H1 (cell line): ENCODE measurements at regions not wholly inside any gene's neighbourhood (a gene's known extent, or its start where the extent isn't known, plus 50 kb on each side); places are given as distances from the start of the nearest gene placed in this dataset.

Experiments
- CREB1 ChIP-seq: IDR thresholded peaks from 2 replicates; pipeline ENCODE4 v1.6.1; 2012; ENCODE audit warnings: inconsistent platforms
- EP300 ChIP-seq, 2 experiments: IDR thresholded peaks; 1 replicate in 1 of 2; 2 replicates in 1 of 2; pipeline ENCODE4 v1.6.1; 2011 to 2012; ENCODE audit warnings: low read depth in 2 of 2, low read length in 2 of 2, mild to moderate bottlenecking in 2 of 2, borderline replicate concordance in 1 of 2, inconsistent platforms in 1 of 2, moderate library complexity in 1 of 2
- POLR2AphosphoS5 ChIP-seq: IDR thresholded peaks from 2 replicates; pipeline ENCODE4 v1.6.1; 2011; ENCODE audit warnings: low read depth, low read length
- SP4 ChIP-seq: IDR thresholded peaks from 2 replicates; pipeline ENCODE4 v1.6.1; 2012; ENCODE audit warnings: low read length, inconsistent platforms
- TEAD4 ChIP-seq: IDR thresholded peaks from 2 replicates; pipeline ENCODE4 v1.6.1; 2012; ENCODE audit warnings: low read depth, low read length, inconsistent platforms, mixed read lengths
- ZNF274 ChIP-seq: IDR thresholded peaks from 2 replicates; pipeline ENCODE4 v1.7.0; 2012; ENCODE audit warnings: low read length, borderline replicate concordance; ENCODE audit errors: extremely low read depth
- TF ChIP-seq, protein P1 (sequence below), 3 experiments: IDR thresholded peaks; 1 replicate in 2 of 3; 2 replicates in 1 of 3; pipeline versions ENCODE4 v1.5.1 to v1.6.1; 2011; ENCODE audit warnings: low read length in 3 of 3, mild to moderate bottlenecking in 3 of 3, inconsistent platforms in 2 of 3, low read depth in 1 of 3, moderate library complexity in 1 of 3; ENCODE audit not compliant: insufficient read depth in 1 of 3; ENCODE audit errors: control extremely low read depth in 1 of 3
- TF ChIP-seq, protein P2 (sequence below): IDR thresholded peaks from 2 replicates; pipeline ENCODE4 v1.6.1; 2012; ENCODE audit warnings: inconsistent platforms

GRCh38 chr1:208743361-208743760 is 499.2 kb upstream of the PLXNA2 start:
- TF ChIP-seq POLR2AphosphoS5 (no peak), TEAD4 (no peak), EP300 (IDR thresholded peaks at IDR 0.05; ENCODE audit: borderline replicate concordance in 1 of 2, low read depth in 2 of 2, low read length in 2 of 2) (no peak), SP4 (no peak), CREB1 (no peak), ZNF274 (no peak)
- TF ChIP-seq, protein P1, sequence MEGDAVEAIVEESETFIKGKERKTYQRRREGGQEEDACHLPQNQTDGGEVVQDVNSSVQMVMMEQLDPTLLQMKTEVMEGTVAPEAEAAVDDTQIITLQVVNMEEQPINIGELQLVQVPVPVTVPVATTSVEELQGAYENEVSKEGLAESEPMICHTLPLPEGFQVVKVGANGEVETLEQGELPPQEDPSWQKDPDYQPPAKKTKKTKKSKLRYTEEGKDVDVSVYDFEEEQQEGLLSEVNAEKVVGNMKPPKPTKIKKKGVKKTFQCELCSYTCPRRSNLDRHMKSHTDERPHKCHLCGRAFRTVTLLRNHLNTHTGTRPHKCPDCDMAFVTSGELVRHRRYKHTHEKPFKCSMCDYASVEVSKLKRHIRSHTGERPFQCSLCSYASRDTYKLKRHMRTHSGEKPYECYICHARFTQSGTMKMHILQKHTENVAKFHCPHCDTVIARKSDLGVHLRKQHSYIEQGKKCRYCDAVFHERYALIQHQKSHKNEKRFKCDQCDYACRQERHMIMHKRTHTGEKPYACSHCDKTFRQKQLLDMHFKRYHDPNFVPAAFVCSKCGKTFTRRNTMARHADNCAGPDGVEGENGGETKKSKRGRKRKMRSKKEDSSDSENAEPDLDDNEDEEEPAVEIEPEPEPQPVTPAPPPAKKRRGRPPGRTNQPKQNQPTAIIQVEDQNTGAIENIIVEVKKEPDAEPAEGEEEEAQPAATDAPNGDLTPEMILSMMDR (IDR thresholded peaks at IDR 0.05; ENCODE audit: control extremely low read depth in 1 of 3, insufficient read depth in 1 of 3, low read depth in 1 of 3, low read length in 3 of 3): no peak
- TF ChIP-seq, protein P2, sequence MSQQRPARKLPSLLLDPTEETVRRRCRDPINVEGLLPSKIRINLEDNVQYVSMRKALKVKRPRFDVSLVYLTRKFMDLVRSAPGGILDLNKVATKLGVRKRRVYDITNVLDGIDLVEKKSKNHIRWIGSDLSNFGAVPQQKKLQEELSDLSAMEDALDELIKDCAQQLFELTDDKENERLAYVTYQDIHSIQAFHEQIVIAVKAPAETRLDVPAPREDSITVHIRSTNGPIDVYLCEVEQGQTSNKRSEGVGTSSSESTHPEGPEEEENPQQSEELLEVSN: no peak
